RWPE2 (cell line): ENCODE measurements at regions not wholly inside any gene's neighbourhood (a gene's known extent, or its start where the extent isn't known, plus 50 kb on each side); places are given as distances from the start of the nearest gene placed in this dataset.

Experiments
- ATAC-seq: fragments of 200-7000 bp; cut with Tn5 transposase; 3 replicates; pipeline ENCODE4 v1.9.1; 2021; ENCODE audit warnings: low read depth
- DNase-seq: peaks from one replicate; pipeline ENCODE4 v3.0.0-alpha.2; 2020; ENCODE audit warnings: low spot score
- H3K27ac ChIP-seq: fragments of 450-650 bp; 2 replicates; pipeline ENCODE4 v1.5.1; 2017; ENCODE audit warnings: mild to moderate bottlenecking; ENCODE audit not compliant: poor library complexity, severe bottlenecking
- H3K27me3 ChIP-seq: fragments of 250-450 bp; sonication (Bioruptor Pico); 2 replicates; pipeline ENCODE4 v1.5.1; 2021; ENCODE audit warnings: mild to moderate bottlenecking, moderate library complexity; ENCODE audit not compliant: insufficient read depth, poor library complexity, severe bottlenecking
- H3K36me3 ChIP-seq: fragments of 250-450 bp; sonication (Bioruptor Pico); 2 replicates; pipeline ENCODE4 v1.5.1; 2020; ENCODE audit warnings: low read depth, mild to moderate bottlenecking, moderate library complexity
- H3K4me1 ChIP-seq: fragments of 250-450 bp; sonication (Bioruptor Pico); 2 replicates; pipeline ENCODE4 v1.5.1; 2021; ENCODE audit warnings: mild to moderate bottlenecking, moderate library complexity; ENCODE audit not compliant: insufficient read depth, poor library complexity, severe bottlenecking
- H3K4me3 ChIP-seq: fragments of 250-450 bp; sonication (Bioruptor Pico); 2 replicates; pipeline ENCODE4 v1.5.1; 2021; ENCODE audit warnings: mild to moderate bottlenecking, moderate library complexity; ENCODE audit not compliant: severe bottlenecking
- H3K9me3 ChIP-seq: fragments of 250-450 bp; sonication (Bioruptor Pico); 2 replicates; pipeline ENCODE4 v1.5.1; 2021; ENCODE audit warnings: mild to moderate bottlenecking, moderate library complexity; ENCODE audit not compliant: severe bottlenecking
- TF ChIP-seq, protein P1 (sequence below): fragments of 450-650 bp; IDR thresholded peaks from one replicate; pipeline ENCODE4 v1.5.1; 2017; ENCODE audit warnings: mild to moderate bottlenecking, moderate library complexity; ENCODE audit not compliant: poor library complexity, severe bottlenecking

DNA sequence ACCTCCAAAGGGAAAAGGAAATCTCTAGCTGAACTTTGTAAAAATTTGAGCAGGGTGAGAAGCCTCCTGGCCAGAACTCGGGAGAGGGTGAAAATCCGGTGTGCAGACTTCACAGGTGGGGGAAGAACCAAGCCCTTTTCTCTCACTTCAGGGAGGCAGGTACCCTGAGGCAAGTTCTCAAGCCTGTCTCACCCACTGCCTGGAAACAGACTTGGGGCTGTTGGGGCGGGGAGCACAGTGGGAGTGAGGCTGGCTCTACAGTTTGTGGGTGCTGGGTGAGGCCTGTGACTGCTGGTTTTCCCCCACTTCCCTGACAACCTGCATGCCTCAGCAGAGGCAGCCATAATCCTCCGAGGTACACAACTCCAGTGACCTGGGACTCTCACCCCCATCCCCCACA is 187.1 kb downstream of the KIF4B start:
- H3K27ac ChIP-seq: no peak overlapping the region
- H3K4me3 ChIP-seq: no peak overlapping the region
- peaks cover 4% of the 10 kb centered on the region for H3K27me3 ChIP-seq
- no peaks in the 10 kb centered on the region for H3K36me3 ChIP-seq
- TF ChIP-seq, protein P1, sequence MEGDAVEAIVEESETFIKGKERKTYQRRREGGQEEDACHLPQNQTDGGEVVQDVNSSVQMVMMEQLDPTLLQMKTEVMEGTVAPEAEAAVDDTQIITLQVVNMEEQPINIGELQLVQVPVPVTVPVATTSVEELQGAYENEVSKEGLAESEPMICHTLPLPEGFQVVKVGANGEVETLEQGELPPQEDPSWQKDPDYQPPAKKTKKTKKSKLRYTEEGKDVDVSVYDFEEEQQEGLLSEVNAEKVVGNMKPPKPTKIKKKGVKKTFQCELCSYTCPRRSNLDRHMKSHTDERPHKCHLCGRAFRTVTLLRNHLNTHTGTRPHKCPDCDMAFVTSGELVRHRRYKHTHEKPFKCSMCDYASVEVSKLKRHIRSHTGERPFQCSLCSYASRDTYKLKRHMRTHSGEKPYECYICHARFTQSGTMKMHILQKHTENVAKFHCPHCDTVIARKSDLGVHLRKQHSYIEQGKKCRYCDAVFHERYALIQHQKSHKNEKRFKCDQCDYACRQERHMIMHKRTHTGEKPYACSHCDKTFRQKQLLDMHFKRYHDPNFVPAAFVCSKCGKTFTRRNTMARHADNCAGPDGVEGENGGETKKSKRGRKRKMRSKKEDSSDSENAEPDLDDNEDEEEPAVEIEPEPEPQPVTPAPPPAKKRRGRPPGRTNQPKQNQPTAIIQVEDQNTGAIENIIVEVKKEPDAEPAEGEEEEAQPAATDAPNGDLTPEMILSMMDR: no peak
- no peak for ATAC-seq
- no peaks in the 10 kb centered on the region for H3K4me1 ChIP-seq
- H3K9me3 ChIP-seq: no peaks in the 10 kb centered on the region
- DNase-seq: no peak

DNA sequence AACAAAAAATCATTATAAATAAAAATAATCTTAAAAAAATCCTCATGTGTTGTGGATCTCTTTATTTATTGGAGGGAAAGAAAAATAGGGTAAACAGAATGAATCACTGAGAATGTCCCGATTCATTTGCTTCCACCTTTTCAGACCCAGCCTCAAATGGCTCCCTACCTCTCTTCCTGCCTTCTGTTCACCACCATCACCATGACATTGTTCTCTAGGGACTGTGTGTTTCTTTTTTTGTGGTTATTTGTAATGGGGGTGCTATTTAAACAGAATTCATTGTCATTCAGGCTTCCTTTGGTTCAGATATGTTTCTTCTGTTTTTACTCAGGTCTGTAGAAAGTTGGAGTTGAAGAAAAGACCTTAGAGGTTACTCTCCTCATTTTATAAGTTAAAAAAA is 198.2 kb downstream of the KIF4B start:
- Histone ChIP-seq H3K4me1 (no peaks in the 10 kb centered on the region), H3K4me3 (no peak overlapping the region), H3K36me3 (no peaks in the 10 kb centered on the region), H3K27me3 (no peaks in the 10 kb centered on the region), H3K27ac (no peak overlapping the region), H3K9me3 (no peaks in the 10 kb centered on the region)
- DNase-seq: no peak
- TF ChIP-seq, protein P1: no peak
- no peak for ATAC-seq

DNA sequence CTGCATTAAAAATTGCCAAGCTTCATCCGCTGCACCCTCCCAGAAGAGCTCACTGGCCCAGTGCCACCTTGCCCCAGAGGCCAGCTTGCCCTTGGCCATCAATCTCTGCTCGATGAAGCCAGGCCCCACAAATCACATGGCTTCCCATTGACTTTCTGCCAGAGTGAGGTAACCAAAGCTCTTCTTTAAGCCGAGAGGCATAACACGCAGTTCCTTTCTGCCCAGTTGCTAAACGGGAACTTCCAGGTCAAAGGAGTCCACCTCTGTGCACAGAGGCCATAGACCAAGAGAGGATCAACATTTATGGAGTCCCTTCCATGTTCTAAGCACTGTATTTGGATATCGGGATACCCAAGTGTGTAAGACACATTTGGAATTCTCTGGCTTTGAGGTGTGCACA is 208.8 kb downstream of the KIF4B start:
- no peak overlapping the region for H3K27ac ChIP-seq
- no peaks in the 10 kb centered on the region for H3K4me1 ChIP-seq
- no peaks in the 10 kb centered on the region for H3K9me3 ChIP-seq
- ATAC-seq: no peak
- H3K4me3 ChIP-seq: no peak overlapping the region
- no peaks in the 10 kb centered on the region for H3K27me3 ChIP-seq
- H3K36me3 ChIP-seq: no peaks in the 10 kb centered on the region
- DNase-seq: no peak
- TF ChIP-seq, protein P1: no peak

DNA sequence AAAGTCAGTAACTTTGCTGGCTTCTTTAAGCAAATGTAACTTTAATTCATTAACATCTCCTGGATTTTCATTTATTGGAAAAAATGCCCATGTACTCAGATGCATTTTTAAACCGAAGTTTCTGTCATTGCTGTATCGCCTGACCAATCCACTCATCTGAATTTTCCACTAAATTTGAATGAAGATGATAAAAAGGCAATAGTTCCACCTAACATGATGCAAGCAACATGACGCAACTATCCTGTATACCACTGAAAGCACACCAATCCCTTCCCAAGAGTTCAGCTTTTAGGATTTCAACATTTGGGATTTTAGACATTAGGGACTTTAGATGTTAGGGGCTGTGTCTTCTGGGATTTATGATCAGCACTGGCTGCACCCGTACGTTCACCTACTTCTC is 215.6 kb downstream of the KIF4B start:
- H3K4me3 ChIP-seq: no peak overlapping the region
- H3K9me3 ChIP-seq: no peaks in the 10 kb centered on the region
- H3K27me3 ChIP-seq: no peaks in the 10 kb centered on the region
- H3K4me1 ChIP-seq: no peaks in the 10 kb centered on the region
- DNase-seq (no peak), ATAC-seq (no peak)
- H3K36me3 ChIP-seq: no peaks in the 10 kb centered on the region
- H3K27ac ChIP-seq: no peak overlapping the region
- TF ChIP-seq, protein P1: no peak

DNA sequence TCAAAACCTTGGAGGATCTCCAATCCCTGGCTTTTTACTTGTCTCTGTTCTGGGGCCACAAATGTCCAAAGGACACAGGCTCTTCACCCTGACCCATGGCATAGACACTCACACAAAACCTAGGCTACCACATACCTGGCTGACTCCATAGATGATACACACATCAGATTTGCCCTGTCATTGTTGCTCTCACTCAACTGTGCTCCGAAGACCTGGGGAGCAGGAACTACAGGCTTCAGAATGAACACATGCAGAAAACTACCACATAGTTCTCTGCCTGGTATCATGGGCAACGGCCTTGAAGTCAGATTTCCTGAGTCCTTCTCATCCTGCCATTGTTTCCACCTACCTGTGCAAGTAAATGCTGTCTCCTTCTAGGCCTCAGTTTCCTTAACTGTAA is 226.2 kb downstream of the KIF4B start:
- Histone ChIP-seq H3K27ac (no peak overlapping the region), H3K9me3 (peaks cover 12% of the 10 kb centered on the region), H3K36me3 (no peaks in the 10 kb centered on the region), H3K4me1 (no peaks in the 10 kb centered on the region), H3K27me3 (no peaks in the 10 kb centered on the region), H3K4me3 (no peak overlapping the region)
- ATAC-seq (no peak), DNase-seq (no peak)
- TF ChIP-seq, protein P1: no peak
